Gastroesophageal sphincter (tissue), 3 donors: ENCODE measurements at regions not wholly inside any gene's neighbourhood (a gene's known extent, or its start where the extent isn't known, plus 50 kb on each side); places are given as distances from the start of the nearest gene placed in this dataset.

Experiments used
- EP300 ChIP-seq: sonication (generic); formaldehyde crosslinking; IDR thresholded peaks from one replicate; pipeline ENCODE4 v1.6.1; 2017; ENCODE audit warnings: antibody characterized with exemption, mild to moderate bottlenecking
- POLR2A ChIP-seq, 2 donors: fragments of 450-650 bp; IDR thresholded peaks; one replicate each; pipeline ENCODE4 v1.6.1; 2017; ENCODE audit warnings: antibody characterized with exemption in 2 of 2, mild to moderate bottlenecking in 2 of 2, moderate library complexity in 1 of 2
- POLR2AphosphoS5 ChIP-seq: sonication (generic); formaldehyde crosslinking; IDR thresholded peaks from one replicate; pipeline ENCODE4 v1.6.1; 2017; ENCODE audit warnings: antibody characterized with exemption
- TF ChIP-seq, protein P1 (sequence below), 4 experiments: fragments of 200-600 bp in 2 of 4; fragments of 450-650 bp in 2 of 4; sonication (generic) in 1 of 4; IDR thresholded peaks; one replicate each; pipeline ENCODE4 v1.5.1; 2017 to 2019; ENCODE audit warnings: antibody characterized with exemption in 4 of 4, mild to moderate bottlenecking in 2 of 4, moderate library complexity in 2 of 4

DNA sequence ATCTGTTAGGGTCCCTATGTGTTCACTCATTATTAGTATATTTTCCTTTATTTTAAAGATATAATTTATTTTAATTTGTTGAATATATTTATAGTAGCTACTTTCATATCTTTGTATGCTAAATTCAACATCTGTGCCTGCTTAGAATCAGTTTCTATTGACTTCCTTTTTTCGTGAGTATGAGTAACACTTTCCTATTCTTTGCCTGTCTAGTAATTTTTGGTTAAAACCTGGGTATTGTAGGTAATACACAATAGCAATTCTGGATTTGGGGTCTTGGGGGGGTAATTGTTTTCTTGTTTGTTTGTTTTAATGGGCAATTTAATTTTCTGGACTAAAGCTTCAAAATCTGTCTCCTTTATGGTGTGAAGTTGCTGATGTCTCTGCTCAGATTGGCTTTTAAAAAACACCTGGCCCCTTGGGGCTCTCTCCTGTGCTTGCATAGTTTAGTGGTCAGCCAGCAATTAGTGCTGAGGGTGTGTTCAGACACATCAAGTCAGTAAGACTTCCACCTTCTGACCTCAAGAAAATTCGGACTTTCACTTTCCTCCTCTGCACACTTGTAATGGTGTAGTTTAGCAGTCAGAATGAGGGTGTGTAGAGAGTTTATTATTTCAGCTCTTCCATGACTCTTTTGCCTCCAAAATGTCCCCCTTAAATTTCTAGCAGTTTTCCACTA lies 124.4 kb upstream of the MAP1B start:
- no peak for TF ChIP-seq POLR2A (IDR thresholded peaks at IDR 0.05)
- TF ChIP-seq POLR2AphosphoS5: no peak
- TF ChIP-seq, protein P1, sequence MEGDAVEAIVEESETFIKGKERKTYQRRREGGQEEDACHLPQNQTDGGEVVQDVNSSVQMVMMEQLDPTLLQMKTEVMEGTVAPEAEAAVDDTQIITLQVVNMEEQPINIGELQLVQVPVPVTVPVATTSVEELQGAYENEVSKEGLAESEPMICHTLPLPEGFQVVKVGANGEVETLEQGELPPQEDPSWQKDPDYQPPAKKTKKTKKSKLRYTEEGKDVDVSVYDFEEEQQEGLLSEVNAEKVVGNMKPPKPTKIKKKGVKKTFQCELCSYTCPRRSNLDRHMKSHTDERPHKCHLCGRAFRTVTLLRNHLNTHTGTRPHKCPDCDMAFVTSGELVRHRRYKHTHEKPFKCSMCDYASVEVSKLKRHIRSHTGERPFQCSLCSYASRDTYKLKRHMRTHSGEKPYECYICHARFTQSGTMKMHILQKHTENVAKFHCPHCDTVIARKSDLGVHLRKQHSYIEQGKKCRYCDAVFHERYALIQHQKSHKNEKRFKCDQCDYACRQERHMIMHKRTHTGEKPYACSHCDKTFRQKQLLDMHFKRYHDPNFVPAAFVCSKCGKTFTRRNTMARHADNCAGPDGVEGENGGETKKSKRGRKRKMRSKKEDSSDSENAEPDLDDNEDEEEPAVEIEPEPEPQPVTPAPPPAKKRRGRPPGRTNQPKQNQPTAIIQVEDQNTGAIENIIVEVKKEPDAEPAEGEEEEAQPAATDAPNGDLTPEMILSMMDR (IDR thresholded peaks at IDR 0.05): no peak
- no peak for TF ChIP-seq EP300
